MM.1S (cell line): ENCODE measurements at regions not wholly inside any gene's neighbourhood (a gene's known extent, or its start where the extent isn't known, plus 50 kb on each side); places are given as distances from the start of the nearest gene placed in this dataset.
A peak's percentile ranks its signal among the peaks of the same experiment; 100 is the strongest.

Experiments used
- DNase-seq: peaks from one replicate; pipeline ENCODE4 v3.0.0-alpha.2; 2015
- H2AFZ ChIP-seq: fragments of 300-600 bp; sonication (generic); 2 replicates; pipeline ENCODE4 v1.6.0; 2016; ENCODE audit warnings: antibody characterized with exemption, low read length
- H3F3A ChIP-seq: fragments of 300-600 bp; sonication (generic); 2 replicates; pipeline ENCODE4 v1.6.1; 2016; ENCODE audit warnings: mild to moderate bottlenecking, antibody characterized with exemption, low read length, moderate library complexity, mixed read lengths; ENCODE audit not compliant: insufficient read depth
- H3K27ac ChIP-seq: fragments of 300-600 bp; sonication (generic); 2 replicates; pipeline ENCODE4 v1.5.1; 2016; ENCODE audit warnings: mild to moderate bottlenecking, low read length
- H3K27me3 ChIP-seq: fragments of 300-600 bp; sonication (generic); replicated peaks from 2 replicates; pipeline ENCODE4 v1.6.0; 2016; ENCODE audit warnings: low read length; ENCODE audit not compliant: insufficient read depth
- H3K36me3 ChIP-seq: fragments of 300-600 bp; sonication (generic); replicated peaks from 2 replicates; pipeline ENCODE4 v1.6.1; 2016; ENCODE audit warnings: mild to moderate bottlenecking, low read length, mixed read lengths; ENCODE audit not compliant: insufficient read depth
- H3K4me1 ChIP-seq: fragments of 300-600 bp; sonication (generic); 2 replicates; pipeline ENCODE4 v1.6.1; 2016; ENCODE audit warnings: low read length, mixed read lengths
- H3K4me2 ChIP-seq: fragments of 300-600 bp; sonication (generic); 2 replicates; pipeline ENCODE4 v1.6.0; 2016; ENCODE audit warnings: low read depth, low read length
- H3K4me3 ChIP-seq: fragments of 300-600 bp; sonication (generic); 2 replicates; pipeline ENCODE4 v1.5.1; 2016; ENCODE audit warnings: low read length, mixed read lengths
- H3K79me2 ChIP-seq: fragments of 300-600 bp; sonication (generic); 2 replicates; pipeline ENCODE4 v1.6.1; 2016; ENCODE audit warnings: mixed run types, low read length, mixed read lengths
- H3K9ac ChIP-seq: fragments of 300-600 bp; sonication (generic); 2 replicates; pipeline ENCODE4 v1.6.1; 2016; ENCODE audit warnings: low read length, mixed read lengths
- H3K9me2 ChIP-seq: fragments of 300-600 bp; sonication (generic); replicated peaks from 2 replicates; pipeline ENCODE4 v1.6.1; 2016; ENCODE audit warnings: mild to moderate bottlenecking, low read length, mixed read lengths; ENCODE audit not compliant: insufficient read depth
- H3K9me3 ChIP-seq: fragments of 300-600 bp; sonication (generic); replicated peaks from 2 replicates; pipeline ENCODE4 v1.6.1; 2016; ENCODE audit warnings: mild to moderate bottlenecking, low read length, mixed read lengths; ENCODE audit not compliant: insufficient read depth
- H4K20me1 ChIP-seq: fragments of 300-600 bp; sonication (generic); 2 replicates; pipeline ENCODE4 v1.6.1; 2016; ENCODE audit warnings: mild to moderate bottlenecking, low read length, moderate library complexity, mixed read lengths; ENCODE audit not compliant: insufficient read depth
- EZH2 ChIP-seq: fragments of 300-600 bp; sonication (generic); optimal IDR thresholded peaks from 2 replicates; pipeline ENCODE3; 2017; ENCODE audit warnings: low read depth, mild to moderate bottlenecking, antibody characterized with exemption, low read length, mixed read lengths
- EZH2phosphoT487 ChIP-seq: fragments of 300-600 bp; sonication (generic); IDR thresholded peaks from 2 replicates; pipeline ENCODE4 v1.6.1; 2018; ENCODE audit warnings: antibody characterized with exemption, low read length
- TF ChIP-seq, protein P1 (sequence below): fragments of 300-600 bp; sonication (generic); IDR thresholded peaks from 2 replicates; pipeline ENCODE4 v1.5.1; 2016; ENCODE audit warnings: antibody characterized with exemption, low read length, mixed read lengths

DNA sequence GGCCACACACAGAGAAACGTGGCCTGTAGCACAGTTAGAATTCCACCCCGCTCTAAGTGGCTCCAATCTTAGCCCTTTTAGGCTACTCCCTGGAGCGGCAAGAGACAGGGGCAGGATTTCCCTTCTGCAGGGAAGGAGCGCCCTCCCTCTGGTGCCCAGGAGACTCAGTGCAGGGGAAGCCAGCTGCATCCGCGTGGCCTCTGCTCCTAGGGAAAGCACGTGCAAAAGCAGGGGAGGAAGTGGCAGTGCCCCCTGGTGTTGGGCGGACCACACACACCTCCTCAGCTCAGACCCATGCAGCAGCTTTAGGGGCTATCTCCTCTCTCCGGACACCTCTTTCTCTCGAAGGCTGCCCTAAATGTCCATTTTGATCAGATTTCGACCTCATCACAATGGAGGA, 50.0 kb downstream of the SPRING1 start:
- H2AFZ ChIP-seq: no peak overlapping the region

DNA sequence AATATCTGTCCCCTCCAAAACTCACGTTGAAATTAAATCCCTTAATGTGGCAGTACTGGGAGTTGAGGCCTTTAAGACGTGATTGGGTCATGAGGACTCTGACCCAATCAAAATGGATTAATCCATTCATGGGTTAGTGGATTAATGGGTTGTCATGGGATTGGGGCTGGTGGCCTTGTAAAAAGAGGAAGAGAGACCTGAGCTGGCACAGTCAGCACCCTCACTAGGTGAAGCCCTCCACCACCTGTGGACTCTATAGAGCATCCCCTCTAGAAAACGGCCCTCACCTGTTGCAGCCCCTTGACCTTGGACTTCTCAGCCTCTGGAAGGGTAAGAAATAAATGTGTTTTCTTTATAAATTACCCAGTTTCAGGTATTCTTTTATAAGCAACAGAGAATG, 53.0 kb downstream of the SPRING1 start:
- Histone ChIP-seq H3K4me2 (no peak overlapping the region), H3K9me2 (no peaks in the 10 kb centered on the region), H3K9ac (no peak overlapping the region), H3K27me3 (no peaks in the 10 kb centered on the region), H3K4me1 (no peaks in the 10 kb centered on the region), H3K27ac (no peak overlapping the region), H2AFZ (no peak overlapping the region), H3K4me3 (no peak overlapping the region), H3K9me3 (no peaks in the 10 kb centered on the region), H3F3A (no peaks in the 10 kb centered on the region), H4K20me1 (no peaks in the 10 kb centered on the region), H3K79me2 (no peaks in the 10 kb centered on the region), H3K36me3 (no peaks in the 10 kb centered on the region)
- no peak for DNase-seq
- TF ChIP-seq, protein P1, sequence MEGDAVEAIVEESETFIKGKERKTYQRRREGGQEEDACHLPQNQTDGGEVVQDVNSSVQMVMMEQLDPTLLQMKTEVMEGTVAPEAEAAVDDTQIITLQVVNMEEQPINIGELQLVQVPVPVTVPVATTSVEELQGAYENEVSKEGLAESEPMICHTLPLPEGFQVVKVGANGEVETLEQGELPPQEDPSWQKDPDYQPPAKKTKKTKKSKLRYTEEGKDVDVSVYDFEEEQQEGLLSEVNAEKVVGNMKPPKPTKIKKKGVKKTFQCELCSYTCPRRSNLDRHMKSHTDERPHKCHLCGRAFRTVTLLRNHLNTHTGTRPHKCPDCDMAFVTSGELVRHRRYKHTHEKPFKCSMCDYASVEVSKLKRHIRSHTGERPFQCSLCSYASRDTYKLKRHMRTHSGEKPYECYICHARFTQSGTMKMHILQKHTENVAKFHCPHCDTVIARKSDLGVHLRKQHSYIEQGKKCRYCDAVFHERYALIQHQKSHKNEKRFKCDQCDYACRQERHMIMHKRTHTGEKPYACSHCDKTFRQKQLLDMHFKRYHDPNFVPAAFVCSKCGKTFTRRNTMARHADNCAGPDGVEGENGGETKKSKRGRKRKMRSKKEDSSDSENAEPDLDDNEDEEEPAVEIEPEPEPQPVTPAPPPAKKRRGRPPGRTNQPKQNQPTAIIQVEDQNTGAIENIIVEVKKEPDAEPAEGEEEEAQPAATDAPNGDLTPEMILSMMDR: no peak
- TF ChIP-seq EZH2 (no peak), EZH2phosphoT487 (no peak)

More for the DNA sequence above, 50.0 kb downstream of the SPRING1 start:
- DNase-seq: no peak
- no peaks in the 10 kb centered on the region for H3K79me2 ChIP-seq
- no peaks in the 10 kb centered on the region for H3K27me3 ChIP-seq
- H3K4me3 ChIP-seq: no peak overlapping the region
- H3K4me1 ChIP-seq: no peaks in the 10 kb centered on the region
- no peak overlapping the region for H3K4me2 ChIP-seq
- TF ChIP-seq EZH2: no peak
- TF ChIP-seq, protein P1: peak; percentile 33
- no peaks in the 10 kb centered on the region for H3F3A ChIP-seq
- no peak overlapping the region for H3K9ac ChIP-seq
- H3K9me2 ChIP-seq: no peaks in the 10 kb centered on the region
- no peaks in the 10 kb centered on the region for H4K20me1 ChIP-seq
- no peaks in the 10 kb centered on the region for H3K36me3 ChIP-seq
- no peak overlapping the region for H3K27ac ChIP-seq
- no peaks in the 10 kb centered on the region for H3K9me3 ChIP-seq

DNA sequence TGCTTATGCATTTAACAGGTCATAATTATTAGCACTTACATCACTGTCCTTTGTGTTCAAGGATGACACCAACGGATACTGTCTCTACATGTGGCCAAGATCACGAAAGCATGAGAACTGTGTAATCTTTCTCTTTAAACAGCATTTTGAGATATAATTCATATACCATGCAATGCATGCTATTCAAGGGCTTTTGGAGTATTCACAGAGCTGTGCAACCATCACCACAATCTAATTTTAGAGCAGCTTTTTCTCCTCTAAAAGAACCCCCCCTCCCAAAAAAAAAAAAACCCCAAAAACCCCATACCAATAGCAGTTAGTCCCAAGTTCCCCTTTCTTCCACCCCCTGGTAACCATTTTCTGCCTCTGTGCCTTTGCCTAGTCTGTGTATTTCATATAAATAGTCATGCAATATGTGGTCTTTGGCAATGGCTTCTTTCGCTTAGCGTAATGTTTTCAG, 60.6 kb downstream of the SPRING1 start:
- TF ChIP-seq EZH2phosphoT487 (no peak), EZH2 (no peak)
- TF ChIP-seq, protein P1: no peak
- no peaks in the 10 kb centered on the region for H4K20me1 ChIP-seq
- H3K79me2 ChIP-seq: no peaks in the 10 kb centered on the region
- no peak overlapping the region for H3K27ac ChIP-seq
- no peaks in the 10 kb centered on the region for H3K4me1 ChIP-seq
- no peaks in the 10 kb centered on the region for H3K9me3 ChIP-seq
- H3K4me2 ChIP-seq: no peak overlapping the region
- DNase-seq: no peak
- H3F3A ChIP-seq: 0 out of 2 replicates have a peak, but pooled peaks cover 5% of the 10 kb centered on the region
- no peaks in the 10 kb centered on the region for H3K36me3 ChIP-seq
- H3K4me3 ChIP-seq: no peak overlapping the region
- H3K9ac ChIP-seq: no peak overlapping the region
- no peak overlapping the region for H2AFZ ChIP-seq
- H3K9me2 ChIP-seq: no peaks in the 10 kb centered on the region
- H3K27me3 ChIP-seq: no peaks in the 10 kb centered on the region
